ENCODE measurements at regions not wholly inside any gene's neighbourhood (a gene's known extent, or its start where the extent isn't known, plus 50 kb on each side); places are given as distances from the start of the nearest gene placed in this dataset.

DNA sequence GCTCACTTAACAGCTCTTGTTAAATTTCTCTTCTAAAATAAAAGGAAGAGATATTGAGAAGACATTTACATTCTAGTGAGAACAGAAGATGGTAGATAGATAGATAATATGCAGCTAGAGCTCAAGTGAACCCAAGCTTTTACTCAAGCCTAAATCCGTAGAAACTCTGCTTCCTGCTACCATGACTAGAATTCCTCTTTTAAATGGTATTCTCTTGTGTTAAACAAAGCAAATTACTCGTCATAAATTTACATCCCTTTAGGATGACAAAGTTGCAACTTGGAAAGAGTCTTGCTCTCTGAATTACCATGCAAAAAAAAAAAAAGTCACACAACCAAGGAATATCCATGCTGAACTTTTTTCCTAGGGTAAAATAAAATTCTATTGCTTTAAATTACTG lies 160.7 kb upstream of the LRFN5 start:
- TF ChIP-seq, protein P1, sequence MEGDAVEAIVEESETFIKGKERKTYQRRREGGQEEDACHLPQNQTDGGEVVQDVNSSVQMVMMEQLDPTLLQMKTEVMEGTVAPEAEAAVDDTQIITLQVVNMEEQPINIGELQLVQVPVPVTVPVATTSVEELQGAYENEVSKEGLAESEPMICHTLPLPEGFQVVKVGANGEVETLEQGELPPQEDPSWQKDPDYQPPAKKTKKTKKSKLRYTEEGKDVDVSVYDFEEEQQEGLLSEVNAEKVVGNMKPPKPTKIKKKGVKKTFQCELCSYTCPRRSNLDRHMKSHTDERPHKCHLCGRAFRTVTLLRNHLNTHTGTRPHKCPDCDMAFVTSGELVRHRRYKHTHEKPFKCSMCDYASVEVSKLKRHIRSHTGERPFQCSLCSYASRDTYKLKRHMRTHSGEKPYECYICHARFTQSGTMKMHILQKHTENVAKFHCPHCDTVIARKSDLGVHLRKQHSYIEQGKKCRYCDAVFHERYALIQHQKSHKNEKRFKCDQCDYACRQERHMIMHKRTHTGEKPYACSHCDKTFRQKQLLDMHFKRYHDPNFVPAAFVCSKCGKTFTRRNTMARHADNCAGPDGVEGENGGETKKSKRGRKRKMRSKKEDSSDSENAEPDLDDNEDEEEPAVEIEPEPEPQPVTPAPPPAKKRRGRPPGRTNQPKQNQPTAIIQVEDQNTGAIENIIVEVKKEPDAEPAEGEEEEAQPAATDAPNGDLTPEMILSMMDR (IDR thresholded peaks at IDR 0.05; ENCODE audit: insufficient read depth, low read length, poor library complexity, severe bottlenecking) = no peak
- TF ChIP-seq EZH2phosphoT487 (conservative IDR thresholded peaks at IDR 0.05; ENCODE audit: low read length) = no peak
